ENCODE measurements at regions not wholly inside any gene's neighbourhood (a gene's known extent, or its start where the extent isn't known, plus 50 kb on each side); places are given as distances from the start of the nearest gene placed in this dataset.

DNA sequence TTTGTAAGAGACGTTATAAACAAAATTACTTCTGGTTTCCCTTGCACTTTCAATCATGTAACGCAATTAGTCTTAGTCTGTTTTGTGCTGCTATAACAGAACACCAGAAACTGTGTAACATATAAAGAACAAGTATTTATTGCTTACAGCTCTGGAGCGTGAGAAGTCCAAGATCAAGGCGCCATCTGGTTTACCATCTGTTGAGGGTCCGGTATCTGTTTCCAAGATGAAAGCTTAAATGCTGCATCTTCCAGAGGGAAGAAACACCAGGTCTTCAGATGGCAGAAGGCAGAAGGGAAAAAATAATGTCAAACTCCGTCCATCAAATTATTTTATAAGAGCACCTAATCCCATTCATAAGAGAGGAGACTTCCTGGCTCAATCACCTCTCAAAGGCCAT, 474.1 kb downstream of the PDGFC start:
- Mint-ChIP-seq H3K4me1 (no peaks in the 10 kb centered on the region), H3K4me3 (no peak overlapping the region), H3K36me3 (ENCODE audit: low read depth) (no peaks in the 10 kb centered on the region), H3K27ac (no peak overlapping the region), H3K27me3 (no peaks in the 10 kb centered on the region), H3K9me3 (no peaks in the 10 kb centered on the region)
- DNase-seq = no peak
- ATAC-seq = no peak

- Mint-ChIP-seq H3K4me1 (no peaks in the 10 kb centered on the region), H3K27ac (no peak overlapping the region), H3K27me3 (no peaks in the 10 kb centered on the region)
These were observed 474.8 kb downstream of the PDGFC start for GRCh38 chr4:156496797-156497196.

GRCh38 chr4:156495836-156496235, 475.8 kb downstream of the PDGFC start:
- Mint-ChIP-seq H3K27me3 (no peaks in the 10 kb centered on the region), H3K27ac (no peak overlapping the region), H3K9me3 (no peaks in the 10 kb centered on the region), H3K4me3 (no peak overlapping the region), H3K36me3 (ENCODE audit: low read depth) (no peaks in the 10 kb centered on the region), H3K4me1 (no peaks in the 10 kb centered on the region)
- DNase-seq (no peak), ATAC-seq (no peak)

More at GRCh38 chr4:156496797-156497196, 474.8 kb downstream of the PDGFC start:
- H3K36me3 Mint-ChIP-seq (ENCODE audit: low read depth) = no peaks in the 10 kb centered on the region
- H3K4me3 Mint-ChIP-seq = no peak overlapping the region
- H3K9me3 Mint-ChIP-seq = no peaks in the 10 kb centered on the region
- ATAC-seq (no peak), DNase-seq (no peak)

- Mint-ChIP-seq H3K4me1 (no peaks in the 10 kb centered on the region), H3K27me3 (no peaks in the 10 kb centered on the region), H3K9me3 (no peaks in the 10 kb centered on the region), H3K36me3 (ENCODE audit: low read depth) (no peaks in the 10 kb centered on the region), H3K4me3 (no peak overlapping the region), H3K27ac (no peak overlapping the region)
- ATAC-seq = no peak
- DNase-seq = no peak
These were observed 476.5 kb downstream of the PDGFC start for GRCh38 chr4:156495091-156495490.

GRCh38 chr4:156493858-156494257, 477.7 kb downstream of the PDGFC start:
- ATAC-seq (no peak), DNase-seq (no peak)
- Mint-ChIP-seq H3K36me3 (ENCODE audit: low read depth) (no peaks in the 10 kb centered on the region), H3K27me3 (no peaks in the 10 kb centered on the region), H3K27ac (no peak overlapping the region), H3K4me3 (no peak overlapping the region), H3K4me1 (no peaks in the 10 kb centered on the region), H3K9me3 (no peaks in the 10 kb centered on the region)

- no peak overlapping the region for H3K4me3 Mint-ChIP-seq
- no peaks in the 10 kb centered on the region for H3K27me3 Mint-ChIP-seq
- DNase-seq (no peak), ATAC-seq (no peak)
- H3K36me3 Mint-ChIP-seq (ENCODE audit: low read depth) = no peaks in the 10 kb centered on the region
- H3K4me1 Mint-ChIP-seq = no peaks in the 10 kb centered on the region
- peaks cover 13% of the 10 kb centered on the region for H3K9me3 Mint-ChIP-seq
- no peak overlapping the region for H3K27ac Mint-ChIP-seq
These were observed 484.5 kb downstream of the PDGFC start for GRCh38 chr4:156487107-156487506.

DNA sequence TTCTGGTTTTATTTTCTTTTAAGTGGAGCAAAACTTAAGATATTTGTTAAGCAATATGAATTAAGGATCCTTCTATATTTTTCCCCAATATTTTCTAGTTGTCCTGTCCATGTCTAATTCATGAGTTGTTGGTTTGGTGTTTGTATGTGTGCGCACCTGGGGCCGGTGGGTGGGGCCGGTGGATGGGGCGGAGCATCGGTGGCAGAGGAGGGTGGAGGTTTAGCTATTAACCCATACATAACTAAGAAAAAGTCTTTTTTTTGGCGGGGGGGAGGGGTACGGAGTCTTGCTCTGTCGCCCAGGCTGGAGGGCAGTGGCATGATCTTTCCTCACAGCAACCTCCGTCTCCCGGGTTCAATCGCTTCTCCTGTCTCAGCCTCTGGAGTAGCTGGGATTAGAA, 489.8 kb downstream of the PDGFC start:
- ATAC-seq (no peak), DNase-seq (no peak)
- Mint-ChIP-seq H3K4me1 (no peaks in the 10 kb centered on the region), H3K27me3 (no peaks in the 10 kb centered on the region), H3K9me3 (peaks cover 13% of the 10 kb centered on the region), H3K4me3 (no peak overlapping the region), H3K36me3 (ENCODE audit: low read depth) (no peaks in the 10 kb centered on the region), H3K27ac (no peak overlapping the region)

DNA sequence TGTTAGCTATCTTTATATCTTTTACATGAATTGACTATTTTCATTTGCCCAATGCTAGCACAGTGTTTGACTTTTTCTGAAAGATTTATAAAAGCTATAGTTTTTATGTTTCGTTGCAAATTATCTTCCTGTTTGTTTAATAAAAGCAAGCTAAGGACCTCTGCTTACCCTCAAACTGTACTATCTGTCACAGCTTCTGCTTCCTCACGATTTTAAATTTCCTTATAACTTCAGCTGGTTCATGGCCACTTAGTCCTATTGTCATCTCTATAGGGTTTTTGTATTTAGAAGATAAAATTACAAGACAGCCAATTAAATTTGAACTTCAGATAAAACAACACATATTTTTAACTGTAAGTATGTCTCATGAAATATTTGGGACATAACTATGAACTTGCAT, 494.0 kb downstream of the PDGFC start:
- no peaks in the 10 kb centered on the region for H3K36me3 Mint-ChIP-seq (ENCODE audit: low read depth)
- H3K4me3 Mint-ChIP-seq = no peak overlapping the region
- ATAC-seq (no peak), DNase-seq (no peak)
- H3K27ac Mint-ChIP-seq = no peak overlapping the region
- H3K4me1 Mint-ChIP-seq = no peaks in the 10 kb centered on the region
- no peaks in the 10 kb centered on the region for H3K27me3 Mint-ChIP-seq
- no peaks in the 10 kb centered on the region for H3K9me3 Mint-ChIP-seq

DNA sequence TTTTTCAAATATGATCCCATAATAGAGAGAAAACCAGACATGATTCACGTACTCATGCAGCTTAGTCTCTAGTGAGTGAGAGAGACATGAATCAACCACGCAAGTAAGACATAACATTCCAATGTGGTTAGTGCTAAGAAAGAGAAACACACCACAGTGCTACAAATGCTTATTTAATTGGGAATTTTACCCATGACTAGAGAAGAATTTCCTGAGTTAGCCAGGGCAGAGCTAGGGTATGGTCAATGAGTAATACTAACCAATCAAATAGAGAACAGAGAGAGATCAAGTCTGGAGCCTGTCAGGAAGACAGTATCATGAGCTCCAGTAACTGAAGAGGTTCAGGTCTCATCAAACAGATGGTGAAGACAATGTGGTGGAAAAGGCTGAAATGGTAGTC, 495.2 kb downstream of the PDGFC start:
- Mint-ChIP-seq H3K36me3 (ENCODE audit: low read depth) (no peaks in the 10 kb centered on the region), H3K27ac (no peak overlapping the region), H3K4me1 (no peaks in the 10 kb centered on the region), H3K4me3 (no peak overlapping the region), H3K9me3 (no peaks in the 10 kb centered on the region), H3K27me3 (no peaks in the 10 kb centered on the region)
- no peak for DNase-seq
- no peak for ATAC-seq

GRCh38 chr4:156475322-156475721, 496.3 kb downstream of the PDGFC start:
- DNase-seq = no peak
- H3K9me3 Mint-ChIP-seq = no peaks in the 10 kb centered on the region
- H3K4me1 Mint-ChIP-seq = no peaks in the 10 kb centered on the region
- H3K4me3 Mint-ChIP-seq = no peak overlapping the region
- no peaks in the 10 kb centered on the region for H3K36me3 Mint-ChIP-seq (ENCODE audit: low read depth)
- no peak overlapping the region for H3K27ac Mint-ChIP-seq
- no peaks in the 10 kb centered on the region for H3K27me3 Mint-ChIP-seq
- no peak for ATAC-seq

DNA sequence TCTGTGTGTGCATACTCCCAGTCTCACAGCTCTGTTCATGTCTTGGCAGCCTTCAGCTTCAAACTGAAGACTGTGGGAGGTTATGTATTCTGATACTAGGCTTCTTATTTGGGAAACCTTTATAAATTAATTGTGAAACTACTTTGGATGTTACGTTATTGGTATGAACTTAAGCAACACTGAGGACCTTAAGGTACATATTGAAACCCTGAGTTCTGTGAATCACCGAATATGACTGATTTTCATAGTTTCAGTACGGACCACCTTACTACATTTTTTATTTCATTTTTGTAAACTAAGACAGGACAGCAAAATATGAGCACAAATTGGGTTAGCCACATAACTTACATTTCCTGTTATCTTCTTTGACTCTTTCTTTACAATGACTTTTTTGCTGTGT, 498.4 kb downstream of the PDGFC start:
- no peak overlapping the region for H3K27ac Mint-ChIP-seq
- no peak for ATAC-seq
- H3K9me3 Mint-ChIP-seq = no peaks in the 10 kb centered on the region

GRCh38 chr4:156472624-156473023, 499.0 kb downstream of the PDGFC start:
- Mint-ChIP-seq H3K27ac (no peak overlapping the region), H3K4me1 (no peaks in the 10 kb centered on the region), H3K4me3 (no peak overlapping the region), H3K36me3 (ENCODE audit: low read depth) (no peaks in the 10 kb centered on the region), H3K9me3 (no peaks in the 10 kb centered on the region), H3K27me3 (no peaks in the 10 kb centered on the region)
- DNase-seq (no peak), ATAC-seq (no peak)

More for the DNA sequence above, 498.4 kb downstream of the PDGFC start:
- no peaks in the 10 kb centered on the region for H3K27me3 Mint-ChIP-seq
- no peak for DNase-seq
- no peaks in the 10 kb centered on the region for H3K36me3 Mint-ChIP-seq (ENCODE audit: low read depth)
- no peaks in the 10 kb centered on the region for H3K4me1 Mint-ChIP-seq
- H3K4me3 Mint-ChIP-seq = no peak overlapping the region

DNA sequence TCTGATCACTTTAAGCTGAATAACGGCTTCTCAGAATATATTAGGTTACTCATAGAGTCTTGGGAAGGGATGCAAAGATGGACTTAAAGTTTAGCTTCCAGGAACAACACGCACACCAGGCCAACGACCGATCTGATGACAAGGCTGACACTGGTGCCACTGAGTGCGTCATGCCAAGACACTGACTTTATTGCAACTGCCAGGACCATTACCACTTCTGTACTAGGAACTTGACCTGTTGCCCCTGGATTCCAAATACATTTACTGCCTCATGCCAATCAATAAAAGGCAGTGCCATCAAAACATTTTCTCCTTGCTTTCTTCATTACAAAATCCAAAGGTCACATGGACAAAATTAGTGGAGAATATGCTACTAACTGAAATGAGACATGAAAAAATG, 505.9 kb upstream of the CTSO start:
- Mint-ChIP-seq H3K36me3 (ENCODE audit: low read depth) (no peaks in the 10 kb centered on the region), H3K27ac (no peak overlapping the region), H3K4me3 (no peak overlapping the region), H3K4me1 (no peaks in the 10 kb centered on the region), H3K9me3 (peaks cover 10% of the 10 kb centered on the region), H3K27me3 (no peaks in the 10 kb centered on the region)
- DNase-seq (no peak), ATAC-seq (no peak)

- no peaks in the 10 kb centered on the region for H3K4me1 Mint-ChIP-seq
- no peak overlapping the region for H3K27ac Mint-ChIP-seq
- no peak overlapping the region for H3K4me3 Mint-ChIP-seq
- no peaks in the 10 kb centered on the region for H3K36me3 Mint-ChIP-seq (ENCODE audit: low read depth)
- no peaks in the 10 kb centered on the region for H3K27me3 Mint-ChIP-seq
- no peak for DNase-seq
- ATAC-seq = no peak
- peaks cover 14% of the 10 kb centered on the region for H3K9me3 Mint-ChIP-seq
These were observed 503.2 kb upstream of the CTSO start for GRCh38 chr4:156456830-156457229.

- ATAC-seq (no peak), DNase-seq (no peak)
- no peaks in the 10 kb centered on the region for H3K4me1 Mint-ChIP-seq
- H3K36me3 Mint-ChIP-seq (ENCODE audit: low read depth) = no peaks in the 10 kb centered on the region
- H3K27ac Mint-ChIP-seq = no peak overlapping the region
- H3K9me3 Mint-ChIP-seq = peaks cover 4% of the 10 kb centered on the region
- no peaks in the 10 kb centered on the region for H3K27me3 Mint-ChIP-seq
- no peak overlapping the region for H3K4me3 Mint-ChIP-seq
These were observed 489.8 kb upstream of the CTSO start for GRCh38 chr4:156443488-156443887.

GRCh38 chr4:156442912-156443311, 489.2 kb upstream of the CTSO start:
- no peaks in the 10 kb centered on the region for H3K36me3 Mint-ChIP-seq (ENCODE audit: low read depth)
- no peaks in the 10 kb centered on the region for H3K27me3 Mint-ChIP-seq
- no peak overlapping the region for H3K4me3 Mint-ChIP-seq
- H3K27ac Mint-ChIP-seq = no peak overlapping the region
- DNase-seq = no peak
- H3K9me3 Mint-ChIP-seq = peaks cover 4% of the 10 kb centered on the region
- no peaks in the 10 kb centered on the region for H3K4me1 Mint-ChIP-seq
- no peak for ATAC-seq

All from activated naive CD8-positive, alpha-beta T cell treated with anti-CD3 and anti-CD28 coated beads, Interleukin-2, amount 50 U/mL, for 24 hours (primary cell).